ENCODE measurements at regions not wholly inside any gene's neighbourhood (a gene's known extent, or its start where the extent isn't known, plus 50 kb on each side); places are given as distances from the start of the nearest gene placed in this dataset.

DNA sequence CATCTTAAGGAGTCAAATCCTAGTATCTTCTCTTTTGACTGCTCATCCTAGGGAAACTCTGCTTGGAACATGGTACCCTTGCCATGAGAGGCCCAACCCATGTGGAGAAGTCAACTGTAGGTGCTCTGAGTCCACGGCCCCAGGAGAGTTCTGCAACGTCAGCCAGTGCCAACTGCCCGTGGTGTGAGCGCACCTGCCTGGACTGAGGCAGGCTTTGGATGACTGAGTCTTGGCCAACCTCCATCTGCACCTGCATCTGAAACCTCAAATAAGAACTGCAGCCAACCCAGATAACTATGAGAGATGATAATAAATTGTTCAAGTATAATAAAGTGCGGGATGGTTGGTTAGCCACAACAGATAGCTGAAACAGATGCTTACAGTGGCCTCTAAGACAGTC lies 772.0 kb downstream of the TRIML1 start:
- no peak for DNase-seq
- Histone ChIP-seq H3K27ac (ENCODE audit: low read length) (no peak overlapping the region), H3F3A (ENCODE audit: insufficient read depth, low read length) (no peaks in the 10 kb centered on the region), H3K9me3 (replicated peaks; ENCODE audit: insufficient read depth, low read length) (no peaks in the 10 kb centered on the region), H3K27me3 (replicated peaks; ENCODE audit: insufficient read depth, low read length) (no peaks in the 10 kb centered on the region), H3K4me1 (ENCODE audit: low read length) (no peaks in the 10 kb centered on the region), H3K9ac (ENCODE audit: low read length) (no peak overlapping the region), H3K36me3 (replicated peaks; ENCODE audit: insufficient read depth, low read length) (no peaks in the 10 kb centered on the region), H3K79me2 (ENCODE audit: low read length) (no peaks in the 10 kb centered on the region), H2AFZ (ENCODE audit: low read length) (no peak overlapping the region), H3K9me2 (replicated peaks; ENCODE audit: insufficient read depth, low read length) (no peaks in the 10 kb centered on the region), H3K4me3 (ENCODE audit: low read length) (no peak overlapping the region), H4K20me1 (ENCODE audit: insufficient read depth, low read length) (no peaks in the 10 kb centered on the region), H3K4me2 (ENCODE audit: low read depth, low read length) (no peak overlapping the region)
- TF ChIP-seq EZH2 (optimal IDR thresholded peaks at IDR 0.05; ENCODE audit: low read depth, low read length): no peak
- TF ChIP-seq EZH2phosphoT487 (IDR thresholded peaks at IDR 0.05; ENCODE audit: low read length): no peak
- TF ChIP-seq, protein P1, sequence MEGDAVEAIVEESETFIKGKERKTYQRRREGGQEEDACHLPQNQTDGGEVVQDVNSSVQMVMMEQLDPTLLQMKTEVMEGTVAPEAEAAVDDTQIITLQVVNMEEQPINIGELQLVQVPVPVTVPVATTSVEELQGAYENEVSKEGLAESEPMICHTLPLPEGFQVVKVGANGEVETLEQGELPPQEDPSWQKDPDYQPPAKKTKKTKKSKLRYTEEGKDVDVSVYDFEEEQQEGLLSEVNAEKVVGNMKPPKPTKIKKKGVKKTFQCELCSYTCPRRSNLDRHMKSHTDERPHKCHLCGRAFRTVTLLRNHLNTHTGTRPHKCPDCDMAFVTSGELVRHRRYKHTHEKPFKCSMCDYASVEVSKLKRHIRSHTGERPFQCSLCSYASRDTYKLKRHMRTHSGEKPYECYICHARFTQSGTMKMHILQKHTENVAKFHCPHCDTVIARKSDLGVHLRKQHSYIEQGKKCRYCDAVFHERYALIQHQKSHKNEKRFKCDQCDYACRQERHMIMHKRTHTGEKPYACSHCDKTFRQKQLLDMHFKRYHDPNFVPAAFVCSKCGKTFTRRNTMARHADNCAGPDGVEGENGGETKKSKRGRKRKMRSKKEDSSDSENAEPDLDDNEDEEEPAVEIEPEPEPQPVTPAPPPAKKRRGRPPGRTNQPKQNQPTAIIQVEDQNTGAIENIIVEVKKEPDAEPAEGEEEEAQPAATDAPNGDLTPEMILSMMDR (IDR thresholded peaks at IDR 0.05; ENCODE audit: low read length): no peak

DNA sequence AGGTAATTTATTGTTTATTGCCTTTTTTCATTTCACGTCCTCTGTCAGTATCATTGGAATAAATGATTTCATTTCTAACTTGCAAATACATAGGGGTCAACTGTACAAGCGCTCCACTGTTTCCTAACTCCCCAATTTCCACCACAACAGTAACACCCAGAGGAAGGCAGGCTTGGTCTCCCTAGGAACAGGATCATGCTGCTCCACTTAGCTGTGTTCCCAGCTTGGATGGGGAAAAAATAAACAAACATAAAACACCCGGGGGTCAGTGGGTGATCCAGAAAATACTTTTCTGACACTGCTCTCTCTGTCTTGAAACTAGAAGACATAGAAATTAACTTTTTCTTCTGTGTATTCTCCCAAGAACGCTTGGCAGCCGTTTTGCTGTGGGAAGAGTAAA lies 772.5 kb downstream of the TRIML1 start:
- no peaks in the 10 kb centered on the region for H3K9me2 ChIP-seq (replicated peaks; ENCODE audit: insufficient read depth, low read length)
- no peaks in the 10 kb centered on the region for H3K36me3 ChIP-seq (replicated peaks; ENCODE audit: insufficient read depth, low read length)
- H2AFZ ChIP-seq (ENCODE audit: low read length): no peak overlapping the region
- no peaks in the 10 kb centered on the region for H3F3A ChIP-seq (ENCODE audit: insufficient read depth, low read length)
- no peak overlapping the region for H3K27ac ChIP-seq (ENCODE audit: low read length)
- H3K4me3 ChIP-seq (ENCODE audit: low read length): no peak overlapping the region
- TF ChIP-seq, protein P1 (IDR thresholded peaks at IDR 0.05; ENCODE audit: low read length): no peak
- TF ChIP-seq EZH2 (optimal IDR thresholded peaks at IDR 0.05; ENCODE audit: low read depth, low read length): no peak
- TF ChIP-seq EZH2phosphoT487 (IDR thresholded peaks at IDR 0.05; ENCODE audit: low read length): no peak
- H3K9ac ChIP-seq (ENCODE audit: low read length): no peak overlapping the region
- no peak overlapping the region for H3K4me2 ChIP-seq (ENCODE audit: low read depth, low read length)
- H3K9me3 ChIP-seq (replicated peaks; ENCODE audit: insufficient read depth, low read length): no peaks in the 10 kb centered on the region
- H3K79me2 ChIP-seq (ENCODE audit: low read length): no peaks in the 10 kb centered on the region
- H4K20me1 ChIP-seq (ENCODE audit: insufficient read depth, low read length): no peaks in the 10 kb centered on the region
- H3K4me1 ChIP-seq (ENCODE audit: low read length): no peaks in the 10 kb centered on the region
- no peaks in the 10 kb centered on the region for H3K27me3 ChIP-seq (replicated peaks; ENCODE audit: insufficient read depth, low read length)
- no peak for DNase-seq

DNA sequence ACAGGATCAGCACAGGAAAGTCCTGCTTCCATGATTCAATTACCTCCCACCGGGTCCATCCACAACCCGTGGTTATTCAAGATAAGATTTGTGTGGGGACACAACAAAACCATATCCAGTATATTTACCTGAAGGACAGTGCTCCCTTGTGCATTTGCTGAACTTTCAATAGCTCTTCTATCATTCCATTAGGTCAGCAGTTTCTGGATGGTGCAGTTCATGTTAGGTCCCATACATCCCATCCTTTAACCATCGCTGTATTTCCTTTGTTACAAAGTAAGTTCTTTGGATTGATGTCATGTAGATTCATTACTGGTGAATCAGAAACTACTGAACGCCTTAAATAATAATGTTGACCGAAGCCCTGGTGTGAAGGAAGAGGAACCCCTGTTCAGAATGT lies 775.9 kb downstream of the TRIML1 start:
- no peak for DNase-seq
- Histone ChIP-seq H2AFZ (ENCODE audit: low read length) (no peak overlapping the region), H3K27me3 (replicated peaks; ENCODE audit: insufficient read depth, low read length) (no peaks in the 10 kb centered on the region), H3K9me2 (replicated peaks; ENCODE audit: insufficient read depth, low read length) (no peaks in the 10 kb centered on the region), H3K9me3 (replicated peaks; ENCODE audit: insufficient read depth, low read length) (no peaks in the 10 kb centered on the region), H4K20me1 (ENCODE audit: insufficient read depth, low read length) (no peaks in the 10 kb centered on the region), H3K4me2 (ENCODE audit: low read depth, low read length) (no peak overlapping the region), H3K4me1 (ENCODE audit: low read length) (no peaks in the 10 kb centered on the region), H3K79me2 (ENCODE audit: low read length) (no peaks in the 10 kb centered on the region), H3F3A (ENCODE audit: insufficient read depth, low read length) (no peaks in the 10 kb centered on the region), H3K9ac (ENCODE audit: low read length) (no peak overlapping the region), H3K36me3 (replicated peaks; ENCODE audit: insufficient read depth, low read length) (no peaks in the 10 kb centered on the region), H3K4me3 (ENCODE audit: low read length) (no peak overlapping the region), H3K27ac (ENCODE audit: low read length) (no peak overlapping the region)
- TF ChIP-seq, protein P1 (IDR thresholded peaks at IDR 0.05; ENCODE audit: low read length): no peak
- no peak for TF ChIP-seq EZH2 (optimal IDR thresholded peaks at IDR 0.05; ENCODE audit: low read depth, low read length)
- TF ChIP-seq EZH2phosphoT487 (IDR thresholded peaks at IDR 0.05; ENCODE audit: low read length): no peak
